A549 (cell line): ENCODE measurements at regions not wholly inside any gene's neighbourhood (a gene's known extent, or its start where the extent isn't known, plus 50 kb on each side); places are given as distances from the start of the nearest gene placed in this dataset.

ENCODE experiments used
- CHD2 ChIP-seq: fragments of 150-350 bp; IDR thresholded peaks from 2 replicates; pipeline ENCODE4 v1.6.1; 2014; ENCODE audit warnings: low read length; ENCODE audit not compliant: partially characterized antibody
- CTCF ChIP-seq: fragments of >200 bp; sonication (Bioruptor Twin); formaldehyde crosslinking; IDR thresholded peaks from 3 replicates; pipeline ENCODE4 v1.5.1; 2016
- ELK1 ChIP-seq: fragments of 150-350 bp; IDR thresholded peaks from 2 replicates; pipeline ENCODE4 v1.6.1; 2014; ENCODE audit warnings: low read depth, mild to moderate bottlenecking, low read length
- ESRRA ChIP-seq: fragments of 150-350 bp; IDR thresholded peaks from 2 replicates; pipeline ENCODE4 v1.6.1; 2014; ENCODE audit warnings: mild to moderate bottlenecking, low read length, borderline replicate concordance
- JUN ChIP-seq, 2 experiments: fragments of >200 bp; sonication (Bioruptor Twin); formaldehyde crosslinking; IDR thresholded peaks; 2 replicates in 1 of 2; 3 replicates in 1 of 2; pipeline ENCODE4 v1.6.1; 2016 to 2017
- MAFK ChIP-seq: fragments of 450-650 bp; IDR thresholded peaks from 2 replicates; pipeline ENCODE4 v1.6.1; 2014; ENCODE audit not compliant: partially characterized antibody
- MAX ChIP-seq: IDR thresholded peaks from 2 replicates; pipeline ENCODE4 v1.6.1; 2012
- MYC ChIP-seq: IDR thresholded peaks from 2 replicates; pipeline ENCODE4 v1.6.1; 2012; ENCODE audit warnings: mild to moderate bottlenecking, inconsistent platforms, low read length, improper control_type of control experiment, borderline replicate concordance
- NPAS2 ChIP-seq: fragments of 250-450 bp; sonication (Bioruptor Pico); IDR thresholded peaks from 2 replicates; pipeline ENCODE4 v1.8.0; 2022; ENCODE audit warnings: mild to moderate bottlenecking, moderate library complexity, borderline replicate concordance
- PHF8 ChIP-seq: fragments of 200-600 bp; sonication (generic); IDR thresholded peaks from 2 replicates; pipeline ENCODE4 v1.6.1; 2016; ENCODE audit warnings: low read depth, mild to moderate bottlenecking, antibody characterized with exemption, moderate library complexity, borderline replicate concordance
- SREBF2 ChIP-seq: fragments of 450-650 bp; IDR thresholded peaks from 2 replicates; pipeline ENCODE4 v1.6.1; 2014; ENCODE audit warnings: mild to moderate bottlenecking, moderate library complexity
- TFCP2L1 ChIP-seq: fragments of 250-450 bp; sonication (Bioruptor Pico); IDR thresholded peaks from 2 replicates; pipeline ENCODE4 v1.5.0; 2021; ENCODE audit warnings: mild to moderate bottlenecking
- USF2 ChIP-seq: fragments of 450-650 bp; IDR thresholded peaks from 2 replicates; pipeline ENCODE4 v1.6.1; 2014; ENCODE audit warnings: antibody characterized with exemption

- TF ChIP-seq MAX (no peak), NPAS2 (CRISPR knock-in tag) (no peak), ELK1 (no peak), SREBF2 (no peak), CHD2 (no peak), MAFK (no peak), JUN (IDR thresholded peaks at IDR 0.05) (no peak), PHF8 (no peak), MYC (no peak), CTCF (no peak), TFCP2L1 (CRISPR knock-in tag) (no peak), ESRRA (no peak), USF2 (no peak)
These were observed 520.6 kb downstream of the TNS1 start for GRCh38 chr2:217482056-217482710.
